Esophagus squamous epithelium (tissue), 4 donors: ENCODE measurements at regions not wholly inside any gene's neighbourhood (a gene's known extent, or its start where the extent isn't known, plus 50 kb on each side); places are given as distances from the start of the nearest gene placed in this dataset.

Source experiments
- CTCF ChIP-seq, 6 experiments: fragments of 450-650 bp in 4 of 6; fragments of 200-600 bp in 2 of 6; sonication (generic) in 2 of 6; IDR thresholded peaks; one replicate each; pipeline ENCODE4 v1.5.1; 2016 to 2019; ENCODE audit warnings: antibody characterized with exemption in 6 of 6, mild to moderate bottlenecking in 4 of 6, moderate library complexity in 4 of 6
- POLR2A ChIP-seq, 4 donors: fragments of 450-650 bp; IDR thresholded peaks; one replicate each; pipeline ENCODE4 v1.6.1; 2017; ENCODE audit warnings: antibody characterized with exemption in 4 of 4, mild to moderate bottlenecking in 4 of 4, moderate library complexity in 3 of 4

DNA sequence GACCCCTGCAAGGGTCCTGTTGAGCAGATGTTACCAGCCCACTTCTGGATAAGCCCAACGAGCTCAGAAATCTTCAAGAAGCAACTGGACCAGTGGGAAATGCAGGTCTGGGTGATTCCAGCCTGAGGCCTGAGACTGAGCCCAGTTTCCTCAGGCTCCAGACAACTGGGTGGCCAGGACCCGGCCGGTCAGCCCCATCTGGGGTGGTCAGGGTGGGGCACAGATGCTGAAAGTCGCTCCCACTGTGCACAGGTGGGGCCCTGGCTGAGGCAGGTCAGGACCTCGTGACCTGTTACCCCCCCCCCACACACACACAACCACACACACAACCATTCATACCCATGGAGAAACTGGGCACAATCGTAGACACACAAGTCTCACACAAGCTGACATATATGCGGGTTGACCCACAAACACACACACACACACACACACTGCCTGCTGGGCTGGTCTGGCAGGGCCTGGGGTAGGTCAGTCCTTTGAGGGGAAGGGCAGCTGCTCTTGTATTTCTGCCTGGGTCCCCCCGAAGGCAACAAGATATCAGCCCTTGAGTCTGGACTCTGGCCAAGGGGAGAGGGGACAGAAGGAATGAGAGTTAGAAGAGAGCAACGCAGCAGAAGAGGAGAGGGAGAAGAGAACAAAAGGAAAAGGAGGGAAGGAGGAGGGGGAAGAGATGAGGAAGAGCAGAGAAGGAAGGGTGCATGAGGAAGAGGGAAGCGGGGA is 99.0 kb upstream of the CDH5 start:
- TF ChIP-seq CTCF (IDR thresholded peaks at IDR 0.05) (no peak), POLR2A (IDR thresholded peaks at IDR 0.05) (no peak)
